ENCODE measurements at regions not wholly inside any gene's neighbourhood (a gene's known extent, or its start where the extent isn't known, plus 50 kb on each side); places are given as distances from the start of the nearest gene placed in this dataset.
"Not testable (repeated sequence)": the region's sequence is repeated elsewhere in the genome, so short reads cannot be mapped to it uniquely, and the experiment has no call there.

GRCh38 chr12:105644770-105645169 lies 314.3 kb downstream of the C12orf75 start:
- Mint-ChIP-seq H3K4me3 (ENCODE audit: unreplicated experiment) (no peak overlapping the region), H3K9me3 (ENCODE audit: unreplicated experiment) (peaks cover 7% of the 10 kb centered on the region), H3K27ac (ENCODE audit: low read depth, unreplicated experiment) (no peak overlapping the region), H3K4me1 (ENCODE audit: insufficient read depth, unreplicated experiment) (no peaks in the 10 kb centered on the region), H3K36me3 (ENCODE audit: insufficient read depth, unreplicated experiment) (no peaks in the 10 kb centered on the region), H3K27me3 (ENCODE audit: insufficient read depth, unreplicated experiment) (no peaks in the 10 kb centered on the region)
- intact Hi-C loops (cut with micrococcal nuclease): no loop called here
- DNase-seq (ENCODE audit: unreplicated experiment): no peak
- ChIA-PET CTCF (no interaction called here), POLR2A (no interaction called here)
- no TSS peak for BruUV-seq (replicated peaks)
- TF ChIP-seq CTCF (IDR thresholded peaks at IDR 0.05; ENCODE audit: unreplicated experiment): no peak

GRCh38 chr12:105654606-105655005 lies 324.1 kb downstream of the C12orf75 start:
- Mint-ChIP-seq H3K36me3 (ENCODE audit: insufficient read depth, unreplicated experiment) (no peaks in the 10 kb centered on the region), H3K4me3 (ENCODE audit: unreplicated experiment) (no peak overlapping the region), H3K4me1 (ENCODE audit: insufficient read depth, unreplicated experiment) (peaks cover 26% of the 10 kb centered on the region), H3K27ac (ENCODE audit: low read depth, unreplicated experiment) (no peak overlapping the region), H3K27me3 (ENCODE audit: insufficient read depth, unreplicated experiment) (no peaks in the 10 kb centered on the region), H3K9me3 (ENCODE audit: unreplicated experiment) (peaks cover 6% of the 10 kb centered on the region)
- no peak for DNase-seq (ENCODE audit: unreplicated experiment)
- ChIA-PET CTCF (interaction anchor here (0.6 to 1.6 kb wide), 3 partner anchors 21 to 481 kb away, joined by 3 to 6 read pairs (median 4); no protein-coding TSS in a partner anchor), POLR2A (interaction anchor here (0.7 kb wide), 1 partner anchor 217 kb away, joined by 3 read pairs; no protein-coding TSS in a partner anchor)
- intact Hi-C loops (cut with micrococcal nuclease): no loop called here
- no peak for TF ChIP-seq CTCF (IDR thresholded peaks at IDR 0.05; ENCODE audit: unreplicated experiment)
- no TSS peak for BruUV-seq (replicated peaks)

- H3K27ac Mint-ChIP-seq (ENCODE audit: low read depth, unreplicated experiment): peak overlapping the region; percentile 77
- no peak for DNase-seq (ENCODE audit: unreplicated experiment)
- ChIA-PET CTCF (interaction anchor here (1.2 kb wide), 1 partner anchor 479 kb away, joined by 3 read pairs; no protein-coding TSS in a partner anchor), POLR2A (interaction anchor here (0.9 to 3.9 kb wide), 3 partner anchors 17 to 38 kb away, joined by 3 to 30 read pairs (median 3); no protein-coding TSS in a partner anchor)
- H3K27me3 Mint-ChIP-seq (ENCODE audit: insufficient read depth, unreplicated experiment): no peaks in the 10 kb centered on the region
- BruUV-seq (replicated peaks): no TSS peak
- H3K36me3 Mint-ChIP-seq (ENCODE audit: insufficient read depth, unreplicated experiment): no peaks in the 10 kb centered on the region
- intact Hi-C loops (cut with micrococcal nuclease): no loop called here
- peaks cover 37% of the 10 kb centered on the region for H3K4me1 Mint-ChIP-seq (ENCODE audit: insufficient read depth, unreplicated experiment)
- TF ChIP-seq CTCF (IDR thresholded peaks at IDR 0.05; ENCODE audit: unreplicated experiment): no peak
- H3K4me3 Mint-ChIP-seq (ENCODE audit: unreplicated experiment): no peak overlapping the region
- H3K9me3 Mint-ChIP-seq (ENCODE audit: unreplicated experiment): no peaks in the 10 kb centered on the region
Measured at GRCh38 chr12:105658389-105658788, 327.9 kb downstream of the C12orf75 start.

GRCh38 chr12:105659355-105660075 lies 329.0 kb downstream of the C12orf75 start:
- Mint-ChIP-seq H3K27ac (ENCODE audit: low read depth, unreplicated experiment) (peak overlapping the region; percentile 77), H3K27me3 (ENCODE audit: insufficient read depth, unreplicated experiment) (no peaks in the 10 kb centered on the region), H3K9me3 (ENCODE audit: unreplicated experiment) (no peaks in the 10 kb centered on the region), H3K4me3 (ENCODE audit: unreplicated experiment) (no peak overlapping the region), H3K36me3 (ENCODE audit: insufficient read depth, unreplicated experiment) (no peaks in the 10 kb centered on the region), H3K4me1 (ENCODE audit: insufficient read depth, unreplicated experiment) (peaks cover 31% of the 10 kb centered on the region)
- peak; percentile 71 for DNase-seq (ENCODE audit: unreplicated experiment)
- no TSS peak for BruUV-seq (replicated peaks)
- no peak for TF ChIP-seq CTCF (IDR thresholded peaks at IDR 0.05; ENCODE audit: unreplicated experiment)
- ChIA-PET CTCF (interaction anchor here (0.8 to 1.7 kb wide), 6 partner anchors 16 to 564 kb away, joined by 3 to 4 read pairs (median 4); no protein-coding TSS in a partner anchor), POLR2A (interaction anchor here (0.6 to 3.9 kb wide), 12 partner anchors 16 to 474 kb away, joined by 3 to 30 read pairs (median 3); partner anchors contain the start of gene APPL2)
- intact Hi-C loops (cut with micrococcal nuclease): no loop called here

GRCh38 chr12:105664765-105665164 lies 334.3 kb downstream of the C12orf75 start:
- DNase-seq (ENCODE audit: unreplicated experiment); H3K36me3 Mint-ChIP-seq (ENCODE audit: insufficient read depth, unreplicated experiment); BruUV-seq (replicated peaks); intact Hi-C loops (cut with micrococcal nuclease); H3K27ac Mint-ChIP-seq (ENCODE audit: low read depth, unreplicated experiment); H3K27me3 Mint-ChIP-seq (ENCODE audit: insufficient read depth, unreplicated experiment); H3K9me3 Mint-ChIP-seq (ENCODE audit: unreplicated experiment); H3K4me3 Mint-ChIP-seq (ENCODE audit: unreplicated experiment): not testable (repeated sequence)
- ChIA-PET POLR2A (interaction anchor here (1.2 kb wide), 1 partner anchor 11 kb away, joined by 3 read pairs; no protein-coding TSS in a partner anchor), CTCF (interaction anchor here (0.6 to 0.7 kb wide), 2 partner anchors 254 to 408 kb away, joined by 3 to 4 read pairs; no protein-coding TSS in a partner anchor)
- peaks cover 22% of the 10 kb centered on the region for H3K4me1 Mint-ChIP-seq (ENCODE audit: insufficient read depth, unreplicated experiment)

Measured in MCF 10A (cell line).